GM10266 (cell line): ENCODE measurements at regions not wholly inside any gene's neighbourhood (a gene's known extent, or its start where the extent isn't known, plus 50 kb on each side); places are given as distances from the start of the nearest gene placed in this dataset.

Experiments
- DNase-seq: peaks from one replicate; pipeline ENCODE4 v3.0.0; 2012; ENCODE audit errors: extremely low spot score
- TF ChIP-seq, protein P1 (sequence below): IDR thresholded peaks from 2 replicates; pipeline ENCODE4 v1.5.1; 2012; ENCODE audit warnings: mild to moderate bottlenecking, low read depth; ENCODE audit not compliant: control insufficient read depth, insufficient read depth; ENCODE audit errors: missing control alignments

DNA sequence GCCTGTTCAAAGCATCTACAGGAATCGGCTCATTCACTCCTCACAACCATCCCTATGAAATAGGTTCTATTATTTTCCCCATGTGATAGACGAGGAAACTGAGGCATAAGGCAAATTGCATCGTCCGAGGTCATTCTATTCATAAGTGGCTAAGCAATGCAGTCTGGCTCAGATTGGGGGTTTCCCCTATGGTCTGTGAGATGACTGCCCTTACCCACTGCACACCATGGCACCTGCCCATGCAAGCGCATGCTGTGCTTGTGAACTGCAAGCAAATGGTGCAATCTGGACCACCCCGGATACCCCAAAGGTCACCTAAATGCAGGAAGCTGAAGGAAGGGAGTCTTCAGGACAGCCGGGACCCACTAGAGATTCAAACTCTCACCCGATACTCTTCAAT, 123.4 kb upstream of the SOD1 start:
- TF ChIP-seq, protein P1, sequence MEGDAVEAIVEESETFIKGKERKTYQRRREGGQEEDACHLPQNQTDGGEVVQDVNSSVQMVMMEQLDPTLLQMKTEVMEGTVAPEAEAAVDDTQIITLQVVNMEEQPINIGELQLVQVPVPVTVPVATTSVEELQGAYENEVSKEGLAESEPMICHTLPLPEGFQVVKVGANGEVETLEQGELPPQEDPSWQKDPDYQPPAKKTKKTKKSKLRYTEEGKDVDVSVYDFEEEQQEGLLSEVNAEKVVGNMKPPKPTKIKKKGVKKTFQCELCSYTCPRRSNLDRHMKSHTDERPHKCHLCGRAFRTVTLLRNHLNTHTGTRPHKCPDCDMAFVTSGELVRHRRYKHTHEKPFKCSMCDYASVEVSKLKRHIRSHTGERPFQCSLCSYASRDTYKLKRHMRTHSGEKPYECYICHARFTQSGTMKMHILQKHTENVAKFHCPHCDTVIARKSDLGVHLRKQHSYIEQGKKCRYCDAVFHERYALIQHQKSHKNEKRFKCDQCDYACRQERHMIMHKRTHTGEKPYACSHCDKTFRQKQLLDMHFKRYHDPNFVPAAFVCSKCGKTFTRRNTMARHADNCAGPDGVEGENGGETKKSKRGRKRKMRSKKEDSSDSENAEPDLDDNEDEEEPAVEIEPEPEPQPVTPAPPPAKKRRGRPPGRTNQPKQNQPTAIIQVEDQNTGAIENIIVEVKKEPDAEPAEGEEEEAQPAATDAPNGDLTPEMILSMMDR, result no peak
- no peak for DNase-seq

DNA sequence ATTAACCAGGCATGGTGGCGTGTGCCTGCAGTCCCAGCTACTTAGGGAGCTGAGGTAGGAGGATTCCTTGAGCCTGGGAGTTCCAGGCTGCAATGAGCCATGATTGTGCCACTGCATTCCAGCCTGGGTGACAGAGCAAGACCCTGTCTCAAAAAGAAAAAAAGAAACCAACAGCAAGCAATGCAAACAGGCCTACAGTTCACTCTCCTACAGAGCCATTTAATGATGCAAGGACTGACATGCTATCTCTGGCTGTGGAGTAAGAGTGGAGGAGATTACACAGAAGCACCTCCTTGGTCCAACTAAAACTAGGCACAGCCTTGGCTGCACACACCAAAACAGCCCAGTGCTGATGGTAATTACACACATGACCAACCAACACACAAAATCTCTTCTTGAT, 127.5 kb upstream of the SOD1 start:
- no peak for DNase-seq
- TF ChIP-seq, protein P1, result no peak

DNA sequence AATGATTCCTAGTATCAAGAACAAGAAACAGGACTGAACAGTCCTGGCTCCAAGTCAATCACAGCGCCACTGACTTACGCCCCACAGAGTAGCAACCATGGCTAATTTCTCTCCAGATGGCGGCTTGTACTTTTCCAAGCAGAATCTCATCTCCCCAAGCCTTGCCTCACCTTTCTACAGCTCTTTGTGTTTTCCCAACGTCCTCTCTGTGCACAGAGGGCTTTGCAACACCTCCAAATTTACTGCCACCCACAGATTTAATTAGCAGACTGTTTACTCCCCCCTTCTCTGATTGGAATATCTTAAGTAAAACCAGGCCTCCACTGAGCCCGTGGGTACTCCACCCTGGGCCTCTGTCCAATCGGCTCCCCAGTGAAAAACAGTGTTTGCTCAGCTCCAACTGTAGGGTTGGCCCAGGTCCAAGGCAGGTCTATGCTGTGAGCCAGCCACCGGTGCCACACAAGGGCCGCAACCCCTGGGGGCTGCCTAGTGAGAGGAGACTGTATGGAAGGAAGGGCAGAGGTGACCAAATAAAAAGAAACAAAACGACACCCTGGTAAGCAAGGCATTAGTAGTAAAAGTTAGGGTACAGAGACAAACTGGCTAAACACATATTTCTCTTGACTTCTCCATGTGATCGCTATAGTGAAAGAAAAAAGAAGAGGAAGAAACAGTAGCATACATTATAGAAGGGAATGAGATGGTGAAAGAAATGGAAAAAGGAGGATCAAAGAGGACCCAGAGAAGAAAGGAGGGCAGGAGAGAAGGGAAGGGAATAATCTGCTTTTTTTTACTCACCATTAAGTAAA, 128.4 kb upstream of the SOD1 start:
- DNase-seq, result no peak
- TF ChIP-seq, protein P1, result no peak

DNA sequence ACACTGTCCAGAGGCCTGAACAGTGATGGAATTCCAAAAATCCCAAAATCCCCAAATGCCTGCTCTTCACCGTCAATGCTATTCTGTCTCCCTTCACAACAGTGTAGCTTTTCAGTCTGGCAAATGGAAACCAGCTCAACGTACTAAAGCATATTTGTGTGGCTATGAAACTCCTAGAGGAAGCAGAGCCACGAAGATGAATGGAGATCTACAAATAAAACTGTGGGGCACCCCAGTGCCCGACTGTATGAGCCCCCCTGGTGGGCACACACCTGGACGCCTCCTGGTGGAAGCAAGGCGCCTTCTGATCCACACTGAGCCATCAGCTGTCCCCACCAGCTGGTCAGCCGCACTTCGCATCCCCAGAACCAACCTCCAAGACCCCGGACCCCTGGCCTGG, 129.1 kb upstream of the SOD1 start:
- no peak for DNase-seq

DNA sequence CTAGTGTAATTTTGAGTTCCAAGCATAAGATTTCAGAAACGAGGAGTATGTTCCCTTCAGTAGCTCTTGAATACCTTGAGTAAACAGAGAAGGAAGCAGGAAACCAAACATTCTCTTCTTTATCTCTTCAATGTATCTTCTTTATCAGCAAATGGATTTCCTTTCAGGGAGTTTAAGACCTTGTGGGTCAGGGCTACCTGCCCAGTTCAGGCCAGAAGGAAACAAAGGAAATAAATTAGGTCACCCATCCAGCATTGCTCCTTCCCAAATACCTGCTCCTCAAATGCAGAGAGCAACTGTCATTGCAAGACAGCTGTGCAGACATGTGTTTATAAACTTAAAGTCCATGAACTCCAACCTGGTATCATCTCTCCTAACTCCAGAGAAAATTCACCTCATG, 130.1 kb upstream of the SOD1 start:
- DNase-seq, result no peak
- TF ChIP-seq, protein P1, result no peak

More for the DNA sequence above, 129.1 kb upstream of the SOD1 start:
- TF ChIP-seq, protein P1, result no peak

DNA sequence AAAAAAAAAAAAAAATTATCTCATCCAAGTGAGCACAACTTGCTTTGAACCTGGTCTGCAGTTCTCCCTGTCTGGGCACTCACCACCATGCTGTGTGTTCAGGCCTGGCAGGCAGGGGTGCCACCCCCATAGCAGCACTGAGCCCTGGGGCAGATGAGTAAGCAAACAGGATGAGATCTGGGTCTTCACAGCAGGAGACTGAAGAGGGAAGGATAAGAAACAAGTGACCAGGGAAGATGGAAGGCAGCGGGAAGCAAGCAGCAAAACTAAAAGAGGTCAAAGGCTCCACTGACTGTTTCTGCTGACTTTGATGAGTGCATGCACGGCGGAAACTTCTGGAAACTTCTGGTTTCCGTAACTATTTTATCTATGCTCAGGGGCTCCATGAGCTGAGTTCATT, 133.5 kb upstream of the SOD1 start:
- no peak for DNase-seq
- TF ChIP-seq, protein P1, result no peak

DNA sequence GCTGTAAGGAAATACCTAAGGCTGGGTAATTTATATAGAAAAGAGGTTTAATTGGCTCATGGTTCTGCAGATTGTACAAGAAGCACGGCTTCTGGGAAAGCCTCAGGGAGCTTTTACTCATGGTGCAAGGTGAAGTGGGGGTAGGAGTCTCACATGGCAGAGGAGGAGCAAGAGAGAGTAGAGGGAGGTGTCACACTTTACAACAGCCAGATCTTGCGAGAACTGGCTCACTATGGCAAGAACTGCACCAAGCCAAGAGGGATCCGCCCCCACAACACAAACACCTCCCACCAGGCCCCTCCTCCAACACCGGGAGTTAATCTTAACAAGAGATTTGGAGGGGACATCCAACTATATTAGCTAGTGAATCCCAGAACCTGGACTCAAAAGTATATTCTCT, 135.4 kb upstream of the SOD1 start:
- TF ChIP-seq, protein P1, result no peak
- no peak for DNase-seq
